ENCODE measurements at regions not wholly inside any gene's neighbourhood (a gene's known extent, or its start where the extent isn't known, plus 50 kb on each side); places are given as distances from the start of the nearest gene placed in this dataset.

- no peak for DNase-seq
- no peaks in the 10 kb centered on the region for H3K27me3 Mint-ChIP-seq (ENCODE audit: low read depth)
- no peak overlapping the region for H3K27ac Mint-ChIP-seq
- H3K9me3 Mint-ChIP-seq (ENCODE audit: insufficient read depth), result peaks cover 13% of the 10 kb centered on the region
- H3K4me3 Mint-ChIP-seq, result no peak overlapping the region
- H3K36me3 Mint-ChIP-seq (ENCODE audit: low read depth), result no peaks in the 10 kb centered on the region
- no peaks in the 10 kb centered on the region for H3K4me1 Mint-ChIP-seq (ENCODE audit: low read depth)
- no peak for ATAC-seq
- POLR2A ChIA-PET, result no interaction called here
- CTCF ChIA-PET, result no interaction called here
These were observed 170.6 kb downstream of the POSTN start for GRCh38 chr13:37427843-37428494.

- Mint-ChIP-seq H3K4me1 (ENCODE audit: low read depth) (no peaks in the 10 kb centered on the region), H3K4me3 (no peak overlapping the region), H3K27ac (no peak overlapping the region), H3K36me3 (ENCODE audit: low read depth) (no peaks in the 10 kb centered on the region), H3K9me3 (ENCODE audit: insufficient read depth) (peaks cover 7% of the 10 kb centered on the region), H3K27me3 (ENCODE audit: low read depth) (no peaks in the 10 kb centered on the region)
- DNase-seq, result no peak
- ATAC-seq, result no peak
- ChIA-PET CTCF (no interaction called here), POLR2A (no interaction called here)
These were observed 180.1 kb downstream of the POSTN start for GRCh38 chr13:37418490-37418889.

- DNase-seq, result no peak
- Mint-ChIP-seq H3K36me3 (ENCODE audit: low read depth) (no peaks in the 10 kb centered on the region), H3K27ac (no peak overlapping the region), H3K9me3 (ENCODE audit: insufficient read depth) (peaks cover 7% of the 10 kb centered on the region), H3K4me1 (ENCODE audit: low read depth) (no peaks in the 10 kb centered on the region), H3K4me3 (no peak overlapping the region), H3K27me3 (ENCODE audit: low read depth) (no peaks in the 10 kb centered on the region)
- ATAC-seq, result no peak
- CTCF ChIA-PET, result no interaction called here
- POLR2A ChIA-PET, result no interaction called here
These were observed 181.5 kb downstream of the POSTN start for GRCh38 chr13:37417060-37417441.

GRCh38 chr13:37416291-37417059 lies 182.1 kb downstream of the POSTN start:
- DNase-seq (no peak), ATAC-seq (no peak)
- Mint-ChIP-seq H3K4me3 (no peak overlapping the region), H3K27me3 (ENCODE audit: low read depth) (no peaks in the 10 kb centered on the region), H3K27ac (no peak overlapping the region), H3K36me3 (ENCODE audit: low read depth) (no peaks in the 10 kb centered on the region), H3K9me3 (ENCODE audit: insufficient read depth) (peaks cover 7% of the 10 kb centered on the region), H3K4me1 (ENCODE audit: low read depth) (no peaks in the 10 kb centered on the region)
- CTCF ChIA-PET, result no interaction called here
- POLR2A ChIA-PET, result no interaction called here

- H3K27ac Mint-ChIP-seq, result no peak overlapping the region
- CTCF ChIA-PET, result no interaction called here
- POLR2A ChIA-PET, result no interaction called here
- ATAC-seq (no peak), DNase-seq (no peak)
- no peak overlapping the region for H3K4me3 Mint-ChIP-seq
- no peaks in the 10 kb centered on the region for H3K27me3 Mint-ChIP-seq (ENCODE audit: low read depth)
- H3K36me3 Mint-ChIP-seq (ENCODE audit: low read depth), result no peaks in the 10 kb centered on the region
- H3K9me3 Mint-ChIP-seq (ENCODE audit: insufficient read depth), result peaks cover 4% of the 10 kb centered on the region
- H3K4me1 Mint-ChIP-seq (ENCODE audit: low read depth), result no peaks in the 10 kb centered on the region
These were observed 185.4 kb downstream of the POSTN start for GRCh38 chr13:37413161-37413560.

- no peaks in the 10 kb centered on the region for H3K4me1 Mint-ChIP-seq (ENCODE audit: low read depth)
- ATAC-seq, result no peak
- CTCF ChIA-PET, result no interaction called here
These were observed 186.2 kb downstream of the POSTN start for GRCh38 chr13:37412241-37412921.

GRCh38 chr13:37410316-37410715 lies 188.3 kb downstream of the POSTN start:
- no peaks in the 10 kb centered on the region for H3K27me3 Mint-ChIP-seq (ENCODE audit: low read depth)
- DNase-seq (no peak), ATAC-seq (no peak)
- H3K4me3 Mint-ChIP-seq, result no peak overlapping the region
- H3K4me1 Mint-ChIP-seq (ENCODE audit: low read depth), result no peaks in the 10 kb centered on the region
- ChIA-PET CTCF (no interaction called here), POLR2A (no interaction called here)
- H3K9me3 Mint-ChIP-seq (ENCODE audit: insufficient read depth), result no peaks in the 10 kb centered on the region
- no peak overlapping the region for H3K27ac Mint-ChIP-seq
- no peaks in the 10 kb centered on the region for H3K36me3 Mint-ChIP-seq (ENCODE audit: low read depth)

More at GRCh38 chr13:37412241-37412921, 186.2 kb downstream of the POSTN start:
- peaks cover 2% of the 10 kb centered on the region for H3K9me3 Mint-ChIP-seq (ENCODE audit: insufficient read depth)
- no peak for DNase-seq
- POLR2A ChIA-PET, result no interaction called here
- no peaks in the 10 kb centered on the region for H3K27me3 Mint-ChIP-seq (ENCODE audit: low read depth)
- no peak overlapping the region for H3K27ac Mint-ChIP-seq
- H3K4me3 Mint-ChIP-seq, result no peak overlapping the region
- no peaks in the 10 kb centered on the region for H3K36me3 Mint-ChIP-seq (ENCODE audit: low read depth)

GRCh38 chr13:37409756-37410155 lies 188.8 kb downstream of the POSTN start:
- H3K36me3 Mint-ChIP-seq (ENCODE audit: low read depth), result no peaks in the 10 kb centered on the region
- H3K4me3 Mint-ChIP-seq, result no peak overlapping the region
- no peak for DNase-seq

GRCh38 chr13:37407156-37407555 lies 191.4 kb downstream of the POSTN start:
- DNase-seq, result no peak
- H3K27ac Mint-ChIP-seq, result no peak overlapping the region
- CTCF ChIA-PET, result no interaction called here
- H3K27me3 Mint-ChIP-seq (ENCODE audit: low read depth), result no peaks in the 10 kb centered on the region
- POLR2A ChIA-PET, result no interaction called here
- no peaks in the 10 kb centered on the region for H3K9me3 Mint-ChIP-seq (ENCODE audit: insufficient read depth)
- no peak overlapping the region for H3K4me3 Mint-ChIP-seq
- ATAC-seq, result no peak
- no peaks in the 10 kb centered on the region for H3K36me3 Mint-ChIP-seq (ENCODE audit: low read depth)
- H3K4me1 Mint-ChIP-seq (ENCODE audit: low read depth), result no peaks in the 10 kb centered on the region

More at GRCh38 chr13:37409756-37410155, 188.8 kb downstream of the POSTN start:
- Mint-ChIP-seq H3K9me3 (ENCODE audit: insufficient read depth) (no peaks in the 10 kb centered on the region), H3K27ac (no peak overlapping the region), H3K4me1 (ENCODE audit: low read depth) (no peaks in the 10 kb centered on the region), H3K27me3 (ENCODE audit: low read depth) (no peaks in the 10 kb centered on the region)
- POLR2A ChIA-PET, result no interaction called here
- ATAC-seq, result no peak
- CTCF ChIA-PET, result no interaction called here

GRCh38 chr13:37406031-37406430 lies 192.5 kb downstream of the POSTN start:
- DNase-seq (no peak), ATAC-seq (no peak)
- Mint-ChIP-seq H3K9me3 (ENCODE audit: insufficient read depth) (no peaks in the 10 kb centered on the region), H3K27ac (no peak overlapping the region), H3K36me3 (ENCODE audit: low read depth) (no peaks in the 10 kb centered on the region), H3K27me3 (ENCODE audit: low read depth) (no peaks in the 10 kb centered on the region), H3K4me3 (no peak overlapping the region), H3K4me1 (ENCODE audit: low read depth) (no peaks in the 10 kb centered on the region)
- ChIA-PET CTCF (no interaction called here), POLR2A (no interaction called here)

GRCh38 chr13:37403776-37404527 lies 194.6 kb downstream of the POSTN start:
- no peak for DNase-seq
- H3K36me3 Mint-ChIP-seq (ENCODE audit: low read depth), result no peaks in the 10 kb centered on the region
- no peak for ATAC-seq
- H3K4me1 Mint-ChIP-seq (ENCODE audit: low read depth), result no peaks in the 10 kb centered on the region
- POLR2A ChIA-PET, result no interaction called here
- no peak overlapping the region for H3K27ac Mint-ChIP-seq
- H3K27me3 Mint-ChIP-seq (ENCODE audit: low read depth), result no peaks in the 10 kb centered on the region
- CTCF ChIA-PET, result interaction anchor here (0.7 kb wide), 1 partner anchor 1178 kb away, joined by 3 read pairs; no protein-coding TSS in a partner anchor
- H3K4me3 Mint-ChIP-seq, result no peak overlapping the region
- no peaks in the 10 kb centered on the region for H3K9me3 Mint-ChIP-seq (ENCODE audit: insufficient read depth)

GRCh38 chr13:37401721-37402120 lies 196.8 kb downstream of the POSTN start:
- Mint-ChIP-seq H3K27me3 (ENCODE audit: low read depth) (no peaks in the 10 kb centered on the region), H3K9me3 (ENCODE audit: insufficient read depth) (peaks cover 5% of the 10 kb centered on the region), H3K4me3 (no peak overlapping the region), H3K36me3 (ENCODE audit: low read depth) (no peaks in the 10 kb centered on the region), H3K27ac (no peak overlapping the region), H3K4me1 (ENCODE audit: low read depth) (no peaks in the 10 kb centered on the region)
- POLR2A ChIA-PET, result no interaction called here
- no peak for DNase-seq
- CTCF ChIA-PET, result no interaction called here
- no peak for ATAC-seq

Measured in activated CD8-positive, alpha-beta T cell treated with anti-CD3 and anti-CD28 coated beads, Interleukin-2, amount 10 ng/mL, durations not matched to agents 7 days and 5 days (primary cell).